ENCODE measurements at regions not wholly inside any gene's neighbourhood (a gene's known extent, or its start where the extent isn't known, plus 50 kb on each side); places are given as distances from the start of the nearest gene placed in this dataset.

- Histone ChIP-seq H2AK5ac (ENCODE audit: low read depth, low read length) (no peak overlapping the region), H3K27me3 (replicated peaks in 1 of 4; ENCODE audit: control insufficient read depth in 3 of 4, extremely low read depth in 1 of 4, insufficient read depth in 3 of 4, low read length in 3 of 4) (no peaks in the 10 kb centered on the region), H2AFZ (ENCODE audit: low read length) (0 out of 2 replicates have a peak overlapping the region, but pooled peaks have one; percentile 58), H3K4me1 (replicated peaks in 1 of 4; ENCODE audit: control insufficient read depth in 3 of 4, insufficient read depth in 4 of 4, low read length in 3 of 4) (peaks cover under 1 to 6% (median 4%) of the 10 kb centered on the region in 4 experiments; a peak in 4 of 7 replicates), H3K79me2 (ENCODE audit: control insufficient read depth in 1 of 2, insufficient read depth in 2 of 2, low read length in 2 of 2) (no peaks in the 10 kb centered on the region), H3K56ac (replicated peaks; ENCODE audit: insufficient read length, low read depth, low read length) (no peak overlapping the region), H3K79me1 (ENCODE audit: low read depth, low read length) (no peaks in the 10 kb centered on the region), H3K18ac (ENCODE audit: extremely low read depth, low read length) (no peak overlapping the region), H3K9me3 (ENCODE audit: insufficient read depth in 2 of 2, low read depth in 1 of 2, low read length in 1 of 2) (no peaks in the 10 kb centered on the region), H2BK20ac (ENCODE audit: low read length) (no peak overlapping the region), H2BK120ac (replicated peaks; ENCODE audit: low read depth, low read length) (no peak overlapping the region), H3K14ac (ENCODE audit: insufficient read length) (no peak overlapping the region), H3K27ac (ENCODE audit: low read depth, low read length) (no peak overlapping the region), H3K9ac (replicated peaks in 1 of 4; ENCODE audit: extremely low read depth in 1 of 4, low read depth in 3 of 4, low read length in 3 of 4) (no peak overlapping the region), H3K23ac (ENCODE audit: insufficient read length) (no peak overlapping the region), H4K20me1 (replicated peaks in 1 of 2; ENCODE audit: control insufficient read depth in 1 of 2, insufficient read depth in 2 of 2, low read length in 2 of 2) (no peaks in the 10 kb centered on the region), H3K36me3 (ENCODE audit: control insufficient read depth in 2 of 4, insufficient read depth in 4 of 4, low read length in 3 of 4) (no peaks in the 10 kb centered on the region), H4K5ac (ENCODE audit: insufficient read length, low read depth, low read length) (no peak overlapping the region), H3K4me3 (ENCODE audit: extremely low read depth in 1 of 4, insufficient read depth in 2 of 4, low read depth in 3 of 4, low read length in 4 of 4) (no peak overlapping the region), H2BK5ac (ENCODE audit: low read depth, low read length) (no peak overlapping the region), H3K4ac (replicated peaks; ENCODE audit: insufficient read length, low read depth, low read length) (no peak overlapping the region), H3K4me2 (ENCODE audit: insufficient read depth in 1 of 2, low read depth in 2 of 2, low read length in 2 of 2) (no peak overlapping the region), H4K91ac (replicated peaks; ENCODE audit: insufficient read length, low read length) (no peak overlapping the region), H3K23me2 (ENCODE audit: low read depth, low read length) (no peaks in the 10 kb centered on the region), H2BK12ac (ENCODE audit: low read depth, low read length) (no peak overlapping the region), H2BK15ac (ENCODE audit: low read length) (no peak overlapping the region), H4K8ac (ENCODE audit: extremely low read depth, insufficient read depth, low read length) (no peak overlapping the region)
- CTCF ChIA-PET (ENCODE audit: partially characterized antibody): interaction anchor here (0.8 to 2.2 kb wide), 3 partner anchors 12 to 190 kb away, joined by 3 to 8 read pairs (median 3); no protein-coding TSS in a partner anchor
- WGBS, 2 experiments (ENCODE audit: extremely low coverage in 1 of 2, insufficient coverage in 1 of 2, insufficient read length in 1 of 2, insufficient replicate concordance in 2 of 2, low coverage in 1 of 2, low lambda C conversion rate in 2 of 2, missing lambda C conversion rate in 1 of 2): 94% methylated on average over 3 of the region's 3 CpGs; no CpG with 5 or more reads in 1 of the 2 experiments
- no peak for FAIRE-seq
- DNase-seq (ENCODE audit: low read depth in 1 of 2, low spot score in 2 of 2): no peak
- POLR2A ChIA-PET (ENCODE audit: partially characterized antibody): no interaction called here
- TF ChIP-seq RBBP5 (IDR thresholded peaks at IDR 0.05; ENCODE audit: borderline replicate concordance, low read depth, low read length) (no peak), CEBPB (IDR thresholded peaks at IDR 0.05; ENCODE audit: low read depth, low read length) (no peak), ATF3 (IDR thresholded peaks at IDR 0.05; ENCODE audit: insufficient read depth, low read depth, low read length) (no peak), ZNF274 (IDR thresholded peaks at IDR 0.05; ENCODE audit: borderline replicate concordance, extremely low read depth, low read length) (no peak), KDM5A (IDR thresholded peaks at IDR 0.05; ENCODE audit: low read length) (no peak), HDAC2 (IDR thresholded peaks at IDR 0.05; ENCODE audit: borderline replicate concordance in 1 of 2, low read depth in 2 of 2, low read length in 2 of 2) (no peak)
These were observed 187.5 kb downstream of the EDN1 start for GRCh38 chr6:12477616-12478015.

Data from H1 (cell line).